Neural cell (in vitro differentiated cells): ENCODE measurements at regions not wholly inside any gene's neighbourhood (a gene's known extent, or its start where the extent isn't known, plus 50 kb on each side); places are given as distances from the start of the nearest gene placed in this dataset.

Source experiments
- H2AFZ ChIP-seq: fragments of 200-600, 300-800 bp; sonication (generic), shearing (Covaris generic); 2 replicates; pipeline ENCODE4 v1.6.0; 2014; ENCODE audit warnings: low read depth, mild to moderate bottlenecking, antibody characterized with exemption, low read length, moderate library complexity
- H3F3A ChIP-seq: fragments of 200-600 bp; shearing (Covaris generic); 2 replicates; pipeline ENCODE4 v1.6.1; 2016; ENCODE audit warnings: mild to moderate bottlenecking, moderate library complexity, mixed read lengths, antibody characterized with exemption, low read length; ENCODE audit not compliant: insufficient read depth, poor library complexity, severe bottlenecking
- H3K27ac ChIP-seq: fragments of 200-600, 300-800 bp; sonication (generic), shearing (Covaris generic); 2 replicates; pipeline ENCODE4 v1.5.1; 2014; ENCODE audit warnings: mild to moderate bottlenecking, low read length, moderate library complexity
- H3K27me3 ChIP-seq: fragments of 300-800, 200-600 bp; sonication (generic), shearing (Covaris generic); 2 replicates; pipeline ENCODE4 v1.6.0; 2014; ENCODE audit warnings: mild to moderate bottlenecking, low read depth, low read length, moderate library complexity; ENCODE audit not compliant: insufficient read depth
- H3K36me3 ChIP-seq: fragments of 300-800, 200-600 bp; sonication (generic), shearing (Covaris generic); 2 replicates; pipeline ENCODE4 v1.5.1; 2014; ENCODE audit warnings: mild to moderate bottlenecking, antibody characterized with exemption, low read length, moderate library complexity; ENCODE audit not compliant: insufficient read depth
- H3K4me2 ChIP-seq: fragments of 300-800, 200-600 bp; sonication (generic), shearing (Covaris generic); 2 replicates; pipeline ENCODE4 v1.6.0; 2014; ENCODE audit warnings: mild to moderate bottlenecking, low read length
- H3K4me3 ChIP-seq: fragments of 300-800, 200-600 bp; sonication (generic), shearing (Covaris generic); 2 replicates; pipeline ENCODE4 v1.5.1; 2014; ENCODE audit warnings: mild to moderate bottlenecking, low read length, moderate library complexity
- H3K79me2 ChIP-seq: fragments of 200-600 bp; shearing (Covaris generic); replicated peaks from 2 replicates; pipeline ENCODE4 v1.6.0; 2014; ENCODE audit warnings: mild to moderate bottlenecking, low read length, moderate library complexity; ENCODE audit not compliant: insufficient read depth
- H3K9ac ChIP-seq: fragments of 300-800, 200-600 bp; sonication (generic), shearing (Covaris generic); 2 replicates; pipeline ENCODE4 v1.6.1; 2016; ENCODE audit warnings: mild to moderate bottlenecking, low read length, mixed read lengths
- H3K9me2 ChIP-seq: fragments of 200-600 bp; shearing (Covaris generic); 2 replicates; pipeline ENCODE4 v1.6.1; 2016; ENCODE audit warnings: mild to moderate bottlenecking, low read length, mixed read lengths; ENCODE audit not compliant: insufficient read depth
- H3K9me3 ChIP-seq: fragments of 200-600, 300-800 bp; sonication (generic), shearing (Covaris generic); 2 replicates; pipeline ENCODE4 v1.6.1; 2016; ENCODE audit warnings: mild to moderate bottlenecking, mixed run types, low read length, moderate library complexity, mixed read lengths
- H4K20me1 ChIP-seq: fragments of 200-600 bp; shearing (Covaris generic); 2 replicates; pipeline ENCODE4 v1.6.1; 2016; ENCODE audit warnings: mild to moderate bottlenecking, mixed run types; ENCODE audit not compliant: insufficient read depth
- EP300 ChIP-seq: fragments of 450-650 bp; conservative IDR thresholded peaks from 2 replicates; pipeline ENCODE4 v1.6.1; 2014; ENCODE audit warnings: antibody characterized with exemption, mild to moderate bottlenecking, moderate library complexity; ENCODE audit not compliant: poor library complexity, severe bottlenecking
- EZH2 ChIP-seq: fragments of 200-600, 300-800 bp; shearing (Covaris generic), sonication (generic); IDR thresholded peaks from 2 replicates; pipeline ENCODE4 v1.6.1; 2014; ENCODE audit warnings: antibody characterized with exemption, low read length, borderline replicate concordance, mild to moderate bottlenecking; ENCODE audit not compliant: insufficient read depth, poor library complexity, severe bottlenecking
- MXI1 ChIP-seq: fragments of 450-650 bp; conservative IDR thresholded peaks from 2 replicates; pipeline ENCODE4 v1.6.1; 2014; ENCODE audit warnings: antibody characterized with exemption, mild to moderate bottlenecking; ENCODE audit not compliant: poor library complexity, severe bottlenecking
- POLR2AphosphoS5 ChIP-seq: IDR thresholded peaks from 2 replicates; pipeline ENCODE4 v1.6.1; 2012
- RAD21 ChIP-seq: fragments of 450-650 bp; conservative IDR thresholded peaks from 2 replicates; pipeline ENCODE4 v1.6.1; 2014; ENCODE audit warnings: antibody characterized with exemption, mild to moderate bottlenecking, moderate library complexity
- SMC3 ChIP-seq: fragments of 450-650 bp; conservative IDR thresholded peaks from 2 replicates; pipeline ENCODE4 v1.6.1; 2014; ENCODE audit warnings: antibody characterized with exemption, mild to moderate bottlenecking, moderate library complexity; ENCODE audit not compliant: poor library complexity
- TAF1 ChIP-seq: IDR thresholded peaks from 2 replicates; pipeline ENCODE4 v1.6.1; 2012; ENCODE audit warnings: low read depth
- TF ChIP-seq, protein P1 (sequence below): IDR thresholded peaks from 2 replicates; pipeline ENCODE4 v1.6.1; 2012; ENCODE audit warnings: borderline replicate concordance
- TF ChIP-seq, protein P2 (sequence below): fragments of 450-650 bp; IDR thresholded peaks from 2 replicates; pipeline ENCODE4 v1.5.1; 2014; ENCODE audit warnings: antibody characterized with exemption, mild to moderate bottlenecking, moderate library complexity; ENCODE audit not compliant: poor library complexity, severe bottlenecking

DNA sequence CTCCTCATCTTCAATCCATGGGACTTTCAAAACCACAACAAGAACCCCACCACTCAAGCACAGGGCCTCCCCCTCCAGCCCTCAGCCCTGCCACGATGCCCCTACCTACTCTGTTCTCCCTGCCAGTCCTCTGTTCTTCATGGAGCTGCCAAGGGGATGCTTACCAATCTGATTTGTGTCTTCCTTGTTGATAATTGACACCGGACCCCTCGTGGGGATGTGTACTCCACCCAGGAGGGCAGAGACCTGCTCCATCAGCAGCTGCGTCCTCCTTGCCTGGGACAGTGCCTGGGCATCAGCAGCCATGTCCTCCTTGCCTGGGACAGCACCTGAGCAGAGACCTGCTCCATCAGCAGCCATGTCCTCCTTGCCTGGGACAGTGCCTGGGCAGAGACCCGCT, 1489.2 kb downstream of the TBC1D22A start:
- no peaks in the 10 kb centered on the region for H3F3A ChIP-seq

DNA sequence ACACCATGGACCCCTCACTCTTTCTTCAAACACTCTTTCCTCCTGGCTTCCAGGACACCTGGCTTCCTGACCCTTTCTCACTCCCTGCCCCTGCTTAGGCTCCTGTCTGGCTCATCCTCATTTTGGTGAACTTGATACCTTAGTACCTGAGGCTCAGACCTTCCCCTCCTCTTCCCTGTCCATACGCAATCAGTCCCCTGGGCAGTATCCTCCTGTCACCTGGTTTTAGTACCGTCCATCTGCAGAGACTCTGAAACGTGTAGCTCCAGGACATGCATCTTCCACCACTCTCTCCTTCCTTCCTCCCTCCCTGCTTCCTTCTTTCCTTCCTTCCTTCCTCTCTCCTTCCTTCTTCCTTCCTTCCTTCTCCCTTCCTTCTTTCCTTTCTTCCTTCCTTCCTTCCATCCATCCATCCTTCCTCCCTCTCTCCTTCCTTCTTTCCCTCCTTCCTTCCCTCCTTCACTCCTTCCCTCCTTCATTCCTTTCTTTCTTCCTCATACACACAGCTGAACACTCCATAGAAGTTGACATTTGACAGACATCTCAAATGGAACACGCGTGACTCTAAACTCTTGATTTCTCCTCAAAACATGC, 1488.6 kb downstream of the TBC1D22A start:
- Histone ChIP-seq H3K36me3 (no peaks in the 10 kb centered on the region), H3K4me2 (no peak overlapping the region), H3K4me3 (no peak overlapping the region), H2AFZ (no peak overlapping the region), H3K9me2 (no peaks in the 10 kb centered on the region), H3K9ac (no peak overlapping the region), H3K27me3 (no peaks in the 10 kb centered on the region), H4K20me1 (no peaks in the 10 kb centered on the region), H3K27ac (no peak overlapping the region), H3K9me3 (no peaks in the 10 kb centered on the region), H3F3A (no peaks in the 10 kb centered on the region), H3K79me2 (no peaks in the 10 kb centered on the region)
- no peak for TF ChIP-seq TAF1
- TF ChIP-seq, protein P1, sequence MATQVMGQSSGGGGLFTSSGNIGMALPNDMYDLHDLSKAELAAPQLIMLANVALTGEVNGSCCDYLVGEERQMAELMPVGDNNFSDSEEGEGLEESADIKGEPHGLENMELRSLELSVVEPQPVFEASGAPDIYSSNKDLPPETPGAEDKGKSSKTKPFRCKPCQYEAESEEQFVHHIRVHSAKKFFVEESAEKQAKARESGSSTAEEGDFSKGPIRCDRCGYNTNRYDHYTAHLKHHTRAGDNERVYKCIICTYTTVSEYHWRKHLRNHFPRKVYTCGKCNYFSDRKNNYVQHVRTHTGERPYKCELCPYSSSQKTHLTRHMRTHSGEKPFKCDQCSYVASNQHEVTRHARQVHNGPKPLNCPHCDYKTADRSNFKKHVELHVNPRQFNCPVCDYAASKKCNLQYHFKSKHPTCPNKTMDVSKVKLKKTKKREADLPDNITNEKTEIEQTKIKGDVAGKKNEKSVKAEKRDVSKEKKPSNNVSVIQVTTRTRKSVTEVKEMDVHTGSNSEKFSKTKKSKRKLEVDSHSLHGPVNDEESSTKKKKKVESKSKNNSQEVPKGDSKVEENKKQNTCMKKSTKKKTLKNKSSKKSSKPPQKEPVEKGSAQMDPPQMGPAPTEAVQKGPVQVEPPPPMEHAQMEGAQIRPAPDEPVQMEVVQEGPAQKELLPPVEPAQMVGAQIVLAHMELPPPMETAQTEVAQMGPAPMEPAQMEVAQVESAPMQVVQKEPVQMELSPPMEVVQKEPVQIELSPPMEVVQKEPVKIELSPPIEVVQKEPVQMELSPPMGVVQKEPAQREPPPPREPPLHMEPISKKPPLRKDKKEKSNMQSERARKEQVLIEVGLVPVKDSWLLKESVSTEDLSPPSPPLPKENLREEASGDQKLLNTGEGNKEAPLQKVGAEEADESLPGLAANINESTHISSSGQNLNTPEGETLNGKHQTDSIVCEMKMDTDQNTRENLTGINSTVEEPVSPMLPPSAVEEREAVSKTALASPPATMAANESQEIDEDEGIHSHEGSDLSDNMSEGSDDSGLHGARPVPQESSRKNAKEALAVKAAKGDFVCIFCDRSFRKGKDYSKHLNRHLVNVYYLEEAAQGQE: no peak
- TF ChIP-seq EZH2: no peak
- no peak for TF ChIP-seq POLR2AphosphoS5
- no peak for TF ChIP-seq MXI1
- no peak for TF ChIP-seq RAD21
- TF ChIP-seq, protein P2, sequence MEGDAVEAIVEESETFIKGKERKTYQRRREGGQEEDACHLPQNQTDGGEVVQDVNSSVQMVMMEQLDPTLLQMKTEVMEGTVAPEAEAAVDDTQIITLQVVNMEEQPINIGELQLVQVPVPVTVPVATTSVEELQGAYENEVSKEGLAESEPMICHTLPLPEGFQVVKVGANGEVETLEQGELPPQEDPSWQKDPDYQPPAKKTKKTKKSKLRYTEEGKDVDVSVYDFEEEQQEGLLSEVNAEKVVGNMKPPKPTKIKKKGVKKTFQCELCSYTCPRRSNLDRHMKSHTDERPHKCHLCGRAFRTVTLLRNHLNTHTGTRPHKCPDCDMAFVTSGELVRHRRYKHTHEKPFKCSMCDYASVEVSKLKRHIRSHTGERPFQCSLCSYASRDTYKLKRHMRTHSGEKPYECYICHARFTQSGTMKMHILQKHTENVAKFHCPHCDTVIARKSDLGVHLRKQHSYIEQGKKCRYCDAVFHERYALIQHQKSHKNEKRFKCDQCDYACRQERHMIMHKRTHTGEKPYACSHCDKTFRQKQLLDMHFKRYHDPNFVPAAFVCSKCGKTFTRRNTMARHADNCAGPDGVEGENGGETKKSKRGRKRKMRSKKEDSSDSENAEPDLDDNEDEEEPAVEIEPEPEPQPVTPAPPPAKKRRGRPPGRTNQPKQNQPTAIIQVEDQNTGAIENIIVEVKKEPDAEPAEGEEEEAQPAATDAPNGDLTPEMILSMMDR: no peak
- no peak for TF ChIP-seq EP300
- no peak for TF ChIP-seq SMC3

More for the DNA sequence above, 1489.2 kb downstream of the TBC1D22A start:
- H4K20me1 ChIP-seq: no peaks in the 10 kb centered on the region
- no peaks in the 10 kb centered on the region for H3K79me2 ChIP-seq
- no peak overlapping the region for H2AFZ ChIP-seq
- H3K9ac ChIP-seq: no peak overlapping the region
- TF ChIP-seq RAD21 (no peak), MXI1 (no peak), EZH2 (no peak), POLR2AphosphoS5 (no peak), EP300 (no peak), SMC3 (no peak), TAF1 (no peak)
- TF ChIP-seq, protein P1: no peak
- TF ChIP-seq, protein P2: no peak
- H3K4me2 ChIP-seq: no peak overlapping the region
- no peak overlapping the region for H3K27ac ChIP-seq
- H3K4me3 ChIP-seq: no peak overlapping the region
- no peaks in the 10 kb centered on the region for H3K27me3 ChIP-seq
- no peaks in the 10 kb centered on the region for H3K9me2 ChIP-seq
- H3K36me3 ChIP-seq: no peaks in the 10 kb centered on the region
- H3K9me3 ChIP-seq: no peaks in the 10 kb centered on the region
